HCT116 (cell line): ENCODE measurements at regions not wholly inside any gene's neighbourhood (a gene's known extent, or its start where the extent isn't known, plus 50 kb on each side); places are given as distances from the start of the nearest gene placed in this dataset.

Experiments
- ATAC-seq: fragments of 200-7000 bp; cut with Tn5 transposase; 2 replicates; pipeline ENCODE4 v1.9.1; 2020; ENCODE audit warnings: mild to moderate bottlenecking, moderate library complexity
- BruUV-seq: library from RNA; stranded (reverse); fragments of 400-500 nt; replicated peaks from 2 replicates; lab custom pipeline; 2021; lab: Mats Ljungman, UMichigan
- CTCF ChIA-PET: fragments of 300-600 bp; sonication (Branson Sonifier 250); formaldehyde crosslinking; loops from one replicate; lab custom pipeline; 2021; ENCODE audit warnings: antibody characterized with exemption; lab: Charles Lee
- POLR2A ChIA-PET: fragments of 300-600, 350-600 bp; sonication (Branson Sonifier 250); formaldehyde crosslinking; loops from one replicate; lab custom pipeline; 2021; ENCODE audit warnings: antibody characterized with exemption; lab: Charles Lee
- RAD21 ChIA-PET, 2 experiments: fragments of 300-600 bp; sonication (Branson Sonifier 250); formaldehyde crosslinking; loops; one replicate each; lab custom pipeline; 2023; ENCODE audit warnings: low total read pairs in 2 of 2; ENCODE audit not compliant: uncharacterized antibody in 2 of 2, unreplicated experiment in 2 of 2, low non-redundant PET in 1 of 2; lab: Charles Lee
- DNase-seq: peaks from one replicate; pipeline ENCODE4 v3.0.0-alpha.2; 2010; ENCODE audit warnings: low read depth, low spot score
- H2AFZ ChIP-seq: fragments of 200-600 bp; shearing (Covaris generic), sonication (generic); 2 replicates; pipeline ENCODE4 v1.6.1; 2017; ENCODE audit warnings: low read depth, mixed run types, mixed read lengths, antibody characterized with exemption, low read length; ENCODE audit not compliant: poor library complexity, severe bottlenecking
- H3K27ac ChIP-seq: 2 replicates; pipeline ENCODE4 v1.5.1; 2012; ENCODE audit warnings: low read depth, low read length
- H3K27me3 ChIP-seq: fragments of 200-600 bp; sonication (generic); 2 replicates; pipeline ENCODE4 v1.6.1; 2016; ENCODE audit warnings: mixed run types, low read length, mixed read lengths; ENCODE audit not compliant: insufficient read depth
- H3K36me3 ChIP-seq, 2 experiments: fragments of 200-500 bp in 1 of 2; fragments of 200-600 bp in 1 of 2; sonication (Bioruptor generic) in 1 of 2; sonication (generic) in 1 of 2; 2 replicates each; pipeline versions ENCODE4 v1.5.1 to v1.6.1; 2014 to 2016; ENCODE audit warnings: low read length in 2 of 2, inconsistent platforms in 1 of 2, mixed read lengths in 1 of 2, mixed run types in 1 of 2; ENCODE audit not compliant: insufficient read depth in 2 of 2, control insufficient read depth in 1 of 2
- H3K4me1 ChIP-seq, 2 experiments: fragments of 200-600 bp in 1 of 2; sonication (generic) in 1 of 2; 2 replicates each; pipeline versions ENCODE4 v1.5.1 to v1.6.1; 2012 to 2017; ENCODE audit warnings: low read length in 2 of 2, inconsistent platforms in 1 of 2, mild to moderate bottlenecking in 1 of 2, mixed read lengths in 1 of 2, mixed run types in 1 of 2, moderate library complexity in 1 of 2; ENCODE audit not compliant: insufficient read depth in 2 of 2, control insufficient read depth in 1 of 2
- H3K4me2 ChIP-seq: fragments of 200-600 bp; sonication (generic); 2 replicates; pipeline ENCODE4 v1.6.1; 2017; ENCODE audit warnings: mixed run types, low read length, mixed read lengths
- H3K4me3 ChIP-seq, 2 experiments: fragments of 200-600 bp in 1 of 2; sonication (generic) in 1 of 2; replicated peaks in 1 of 2; 2 replicates each; pipeline ENCODE4 v1.5.1; 2011 to 2016; ENCODE audit warnings: low read length in 2 of 2, control low read depth in 1 of 2, low read depth in 1 of 2, mild to moderate bottlenecking in 1 of 2, mixed read lengths in 1 of 2, mixed run types in 1 of 2
- H3K79me2 ChIP-seq: fragments of 200-600 bp; sonication (generic); 2 replicates; pipeline ENCODE4 v1.6.1; 2017; ENCODE audit warnings: mild to moderate bottlenecking, mixed run types, low read length, moderate library complexity, mixed read lengths; ENCODE audit not compliant: insufficient read depth
- H3K9ac ChIP-seq: fragments of 200-600 bp; sonication (generic); 2 replicates; pipeline ENCODE4 v1.6.1; 2016; ENCODE audit warnings: low read length, mixed read lengths
- H3K9me2 ChIP-seq: fragments of 200-600 bp; sonication (generic), shearing (Covaris generic); 2 replicates; pipeline ENCODE4 v1.6.1; 2017; ENCODE audit warnings: mixed run types, mild to moderate bottlenecking, moderate library complexity; ENCODE audit not compliant: insufficient read depth
- H3K9me3 ChIP-seq, 2 experiments: fragments of 200-500 bp in 1 of 2; fragments of 200-600 bp in 1 of 2; sonication (Bioruptor generic) in 1 of 2; sonication (generic) in 1 of 2; 2 replicates each; pipeline ENCODE4 v1.6.1; 2014 to 2017; ENCODE audit warnings: low read length in 2 of 2, mixed read lengths in 2 of 2, inconsistent platforms in 1 of 2, low read depth in 1 of 2, mild to moderate bottlenecking in 1 of 2, mixed run types in 1 of 2, moderate library complexity in 1 of 2; ENCODE audit not compliant: control insufficient read depth in 1 of 2, insufficient read depth in 1 of 2
- H4K20me1 ChIP-seq: fragments of 200-600 bp; sonication (generic), shearing (Covaris generic); 2 replicates; pipeline ENCODE4 v1.6.1; 2017; ENCODE audit warnings: mixed run types, mild to moderate bottlenecking, moderate library complexity; ENCODE audit not compliant: insufficient read depth
- CEBPB ChIP-seq: IDR thresholded peaks from 2 replicates; pipeline ENCODE4 v1.6.1; 2012; ENCODE audit warnings: low read depth
- EGR1 ChIP-seq: IDR thresholded peaks from 2 replicates; pipeline ENCODE4 v1.6.1; 2012; ENCODE audit warnings: low read depth
- ELF1 ChIP-seq: IDR thresholded peaks from 2 replicates; pipeline ENCODE4 v1.6.1; 2012; ENCODE audit warnings: low read depth, borderline replicate concordance
- EZH2 ChIP-seq: fragments of 200-600 bp; sonication (generic); IDR thresholded peaks from 2 replicates; pipeline ENCODE4 v1.6.1; 2017; ENCODE audit warnings: antibody characterized with exemption, mixed run types
- EZH2phosphoT487 ChIP-seq: fragments of 200-600 bp; IDR thresholded peaks from 2 replicates; pipeline ENCODE4 v1.6.1; 2018; ENCODE audit warnings: antibody characterized with exemption, borderline replicate concordance
- FOSL1 ChIP-seq: IDR thresholded peaks from 2 replicates; pipeline ENCODE4 v1.6.1; 2012; ENCODE audit warnings: low read depth
- POLR2A ChIP-seq: IDR thresholded peaks from 2 replicates; pipeline ENCODE4 v1.7.0; 2011; ENCODE audit warnings: borderline replicate concordance; ENCODE audit not compliant: insufficient read depth, insufficient read length; ENCODE audit errors: extremely low read depth
- POLR2AphosphoS5 ChIP-seq: IDR thresholded peaks from 2 replicates; pipeline ENCODE4 v1.6.1; 2011; ENCODE audit warnings: mild to moderate bottlenecking, low read depth, low read length, moderate library complexity
- RAD21 ChIP-seq: IDR thresholded peaks from 2 replicates; pipeline ENCODE4 v1.6.1; 2012; ENCODE audit warnings: low read depth, mild to moderate bottlenecking
- SIN3A ChIP-seq: IDR thresholded peaks from 2 replicates; pipeline ENCODE4 v1.6.1; 2012; ENCODE audit warnings: low read depth
- SP1 ChIP-seq: IDR thresholded peaks from 2 replicates; pipeline ENCODE4 v1.6.1; 2012; ENCODE audit warnings: low read depth
- SRF ChIP-seq: IDR thresholded peaks from 2 replicates; pipeline ENCODE4 v1.6.1; 2012; ENCODE audit warnings: low read depth
- YY1 ChIP-seq: IDR thresholded peaks from 2 replicates; pipeline ENCODE4 v1.6.1; 2011; ENCODE audit warnings: low read length, low read depth, moderate library complexity, mild to moderate bottlenecking; ENCODE audit not compliant: insufficient replicate concordance; ENCODE audit errors: extremely low read depth
- ZFX ChIP-seq: fragments of 450-650 bp; IDR thresholded peaks from 2 replicates; pipeline ENCODE4 v1.6.1; 2017
- ZNF274 ChIP-seq: fragments of 200-500 bp; sonication (Bioruptor generic); IDR thresholded peaks from 2 replicates; pipeline ENCODE4 v1.6.1; 2014; ENCODE audit warnings: mild to moderate bottlenecking, low read depth, low read length, inconsistent platforms
- intact Hi-C: fragments of 100-400 bp; cut with micrococcal nuclease; formaldehyde crosslinking; loops from 2 replicates; pipeline ENCODE4 v1.10.0; 2022
- TF ChIP-seq, protein P1 (sequence below): IDR thresholded peaks from 2 replicates; pipeline ENCODE4 v1.6.1; 2012
- TF ChIP-seq, protein P2 (sequence below): IDR thresholded peaks from 2 replicates; pipeline ENCODE4 v1.6.1; 2011; ENCODE audit warnings: mild to moderate bottlenecking, low read length, moderate library complexity; ENCODE audit not compliant: insufficient replicate concordance; ENCODE audit errors: extremely low read depth
- TF ChIP-seq, protein P3 (sequence below), 3 experiments: fragments of 200-600 bp in 1 of 3; sonication (generic) in 1 of 3; IDR thresholded peaks in 2 of 3; conservative IDR thresholded peaks in 1 of 3; 2 replicates each; pipeline ENCODE4 v1.5.1; 2012 to 2017; ENCODE audit warnings: low read depth in 2 of 3, low read length in 2 of 3, antibody characterized with exemption in 1 of 3, borderline replicate concordance in 1 of 3, control low read depth in 1 of 3, mild to moderate bottlenecking in 1 of 3, mixed read lengths in 1 of 3, mixed run types in 1 of 3, moderate library complexity in 1 of 3; ENCODE audit not compliant: insufficient read depth in 1 of 3
- TF ChIP-seq, protein P4 (sequence below): IDR thresholded peaks from 2 replicates; pipeline ENCODE4 v1.6.1; 2012; ENCODE audit warnings: low read depth

DNA sequence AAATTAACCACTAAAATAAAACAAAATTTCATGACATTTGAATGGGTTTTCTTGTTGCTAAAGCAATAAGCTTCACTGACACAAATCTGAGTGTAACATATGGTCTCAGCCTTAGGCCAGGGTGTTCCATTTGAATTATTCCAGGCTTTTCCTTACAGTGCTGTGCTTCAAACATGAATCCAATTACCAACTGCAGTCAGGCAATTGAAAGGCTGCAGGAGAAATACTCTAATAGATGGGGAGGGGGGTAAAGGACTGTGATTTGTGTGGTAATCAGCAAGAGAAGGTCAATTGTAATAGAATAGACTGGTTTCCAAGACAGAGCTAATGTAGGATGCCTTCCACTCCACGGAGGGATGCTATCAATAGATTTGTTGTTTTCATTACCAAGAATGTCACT, 466.7 kb downstream of the C3orf38 start (continued):
- TF ChIP-seq YY1 (no peak), SIN3A (no peak), POLR2AphosphoS5 (no peak), ZFX (no peak)
- TF ChIP-seq, protein P1, sequence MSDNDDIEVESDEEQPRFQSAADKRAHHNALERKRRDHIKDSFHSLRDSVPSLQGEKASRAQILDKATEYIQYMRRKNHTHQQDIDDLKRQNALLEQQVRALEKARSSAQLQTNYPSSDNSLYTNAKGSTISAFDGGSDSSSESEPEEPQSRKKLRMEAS = no peak

DNA sequence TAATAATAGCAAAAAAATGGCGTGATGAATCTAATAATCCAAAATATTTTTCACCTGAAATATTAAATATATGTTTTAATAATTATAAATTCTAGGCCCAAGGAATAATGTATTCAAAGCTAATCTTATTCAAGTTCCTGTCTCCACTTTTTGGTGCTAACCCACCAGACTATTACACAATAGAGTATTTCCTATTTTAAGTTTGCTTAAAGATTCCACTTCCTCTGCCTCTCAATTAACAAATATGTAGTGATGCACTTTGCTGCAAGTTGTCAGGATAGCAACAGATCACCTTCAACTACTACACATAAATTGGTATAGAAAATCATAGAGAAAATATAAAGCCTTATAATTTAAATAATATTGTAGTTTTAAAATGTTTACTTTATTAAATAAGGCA, 467.5 kb downstream of the C3orf38 start:
- DNase-seq = no peak
- ChIA-PET CTCF (no interaction called here), POLR2A (no interaction called here)

More for the DNA sequence above, 467.5 kb downstream of the C3orf38 start:
- Histone ChIP-seq H3K4me1 (no peaks in the 10 kb centered on the region), H3K27me3 (no peaks in the 10 kb centered on the region), H4K20me1 (no peaks in the 10 kb centered on the region), H3K36me3 (no peaks in the 10 kb centered on the region), H3K9me2 (no peaks in the 10 kb centered on the region), H3K4me3 (no peak overlapping the region), H3K9me3 (peaks cover 8 to 26% of the 10 kb centered on the region in 2 experiments; a peak in 2 of 4 replicates), H2AFZ (no peak overlapping the region), H3K4me2 (no peak overlapping the region), H3K79me2 (no peaks in the 10 kb centered on the region), H3K9ac (no peak overlapping the region), H3K27ac (no peak overlapping the region)
- no peak for ATAC-seq
- intact Hi-C loops = no loop called here
- RAD21 ChIA-PET = no interaction called here
- no peak for TF ChIP-seq SRF
- no peak for TF ChIP-seq POLR2A
- TF ChIP-seq, protein P2, sequence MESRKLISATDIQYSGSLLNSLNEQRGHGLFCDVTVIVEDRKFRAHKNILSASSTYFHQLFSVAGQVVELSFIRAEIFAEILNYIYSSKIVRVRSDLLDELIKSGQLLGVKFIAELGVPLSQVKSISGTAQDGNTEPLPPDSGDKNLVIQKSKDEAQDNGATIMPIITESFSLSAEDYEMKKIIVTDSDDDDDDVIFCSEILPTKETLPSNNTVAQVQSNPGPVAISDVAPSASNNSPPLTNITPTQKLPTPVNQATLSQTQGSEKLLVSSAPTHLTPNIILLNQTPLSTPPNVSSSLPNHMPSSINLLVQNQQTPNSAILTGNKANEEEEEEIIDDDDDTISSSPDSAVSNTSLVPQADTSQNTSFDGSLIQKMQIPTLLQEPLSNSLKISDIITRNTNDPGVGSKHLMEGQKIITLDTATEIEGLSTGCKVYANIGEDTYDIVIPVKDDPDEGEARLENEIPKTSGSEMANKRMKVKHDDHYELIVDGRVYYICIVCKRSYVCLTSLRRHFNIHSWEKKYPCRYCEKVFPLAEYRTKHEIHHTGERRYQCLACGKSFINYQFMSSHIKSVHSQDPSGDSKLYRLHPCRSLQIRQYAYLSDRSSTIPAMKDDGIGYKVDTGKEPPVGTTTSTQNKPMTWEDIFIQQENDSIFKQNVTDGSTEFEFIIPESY = no peak
- no peak for TF ChIP-seq YY1
- TF ChIP-seq, protein P3, sequence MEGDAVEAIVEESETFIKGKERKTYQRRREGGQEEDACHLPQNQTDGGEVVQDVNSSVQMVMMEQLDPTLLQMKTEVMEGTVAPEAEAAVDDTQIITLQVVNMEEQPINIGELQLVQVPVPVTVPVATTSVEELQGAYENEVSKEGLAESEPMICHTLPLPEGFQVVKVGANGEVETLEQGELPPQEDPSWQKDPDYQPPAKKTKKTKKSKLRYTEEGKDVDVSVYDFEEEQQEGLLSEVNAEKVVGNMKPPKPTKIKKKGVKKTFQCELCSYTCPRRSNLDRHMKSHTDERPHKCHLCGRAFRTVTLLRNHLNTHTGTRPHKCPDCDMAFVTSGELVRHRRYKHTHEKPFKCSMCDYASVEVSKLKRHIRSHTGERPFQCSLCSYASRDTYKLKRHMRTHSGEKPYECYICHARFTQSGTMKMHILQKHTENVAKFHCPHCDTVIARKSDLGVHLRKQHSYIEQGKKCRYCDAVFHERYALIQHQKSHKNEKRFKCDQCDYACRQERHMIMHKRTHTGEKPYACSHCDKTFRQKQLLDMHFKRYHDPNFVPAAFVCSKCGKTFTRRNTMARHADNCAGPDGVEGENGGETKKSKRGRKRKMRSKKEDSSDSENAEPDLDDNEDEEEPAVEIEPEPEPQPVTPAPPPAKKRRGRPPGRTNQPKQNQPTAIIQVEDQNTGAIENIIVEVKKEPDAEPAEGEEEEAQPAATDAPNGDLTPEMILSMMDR (IDR thresholded peaks at IDR 0.05 in 2 of 3, conservative IDR thresholded peaks at IDR 0.05 in 1 of 3; ENCODE audit: borderline replicate concordance in 1 of 3, insufficient read depth in 1 of 3, low read depth in 2 of 3, low read length in 2 of 3) = no peak
- TF ChIP-seq ZNF274 = no peak
- TF ChIP-seq, protein P1 = no peak
- TF ChIP-seq EGR1 = no peak
- TF ChIP-seq, protein P4, sequence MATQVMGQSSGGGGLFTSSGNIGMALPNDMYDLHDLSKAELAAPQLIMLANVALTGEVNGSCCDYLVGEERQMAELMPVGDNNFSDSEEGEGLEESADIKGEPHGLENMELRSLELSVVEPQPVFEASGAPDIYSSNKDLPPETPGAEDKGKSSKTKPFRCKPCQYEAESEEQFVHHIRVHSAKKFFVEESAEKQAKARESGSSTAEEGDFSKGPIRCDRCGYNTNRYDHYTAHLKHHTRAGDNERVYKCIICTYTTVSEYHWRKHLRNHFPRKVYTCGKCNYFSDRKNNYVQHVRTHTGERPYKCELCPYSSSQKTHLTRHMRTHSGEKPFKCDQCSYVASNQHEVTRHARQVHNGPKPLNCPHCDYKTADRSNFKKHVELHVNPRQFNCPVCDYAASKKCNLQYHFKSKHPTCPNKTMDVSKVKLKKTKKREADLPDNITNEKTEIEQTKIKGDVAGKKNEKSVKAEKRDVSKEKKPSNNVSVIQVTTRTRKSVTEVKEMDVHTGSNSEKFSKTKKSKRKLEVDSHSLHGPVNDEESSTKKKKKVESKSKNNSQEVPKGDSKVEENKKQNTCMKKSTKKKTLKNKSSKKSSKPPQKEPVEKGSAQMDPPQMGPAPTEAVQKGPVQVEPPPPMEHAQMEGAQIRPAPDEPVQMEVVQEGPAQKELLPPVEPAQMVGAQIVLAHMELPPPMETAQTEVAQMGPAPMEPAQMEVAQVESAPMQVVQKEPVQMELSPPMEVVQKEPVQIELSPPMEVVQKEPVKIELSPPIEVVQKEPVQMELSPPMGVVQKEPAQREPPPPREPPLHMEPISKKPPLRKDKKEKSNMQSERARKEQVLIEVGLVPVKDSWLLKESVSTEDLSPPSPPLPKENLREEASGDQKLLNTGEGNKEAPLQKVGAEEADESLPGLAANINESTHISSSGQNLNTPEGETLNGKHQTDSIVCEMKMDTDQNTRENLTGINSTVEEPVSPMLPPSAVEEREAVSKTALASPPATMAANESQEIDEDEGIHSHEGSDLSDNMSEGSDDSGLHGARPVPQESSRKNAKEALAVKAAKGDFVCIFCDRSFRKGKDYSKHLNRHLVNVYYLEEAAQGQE = no peak
- no peak for TF ChIP-seq POLR2AphosphoS5
- TF ChIP-seq ELF1 = no peak
- TF ChIP-seq FOSL1 = no peak
- no peak for TF ChIP-seq EZH2phosphoT487
- no peak for TF ChIP-seq EZH2
- no peak for TF ChIP-seq SP1
- TF ChIP-seq RAD21 = no peak
- TF ChIP-seq CEBPB = no peak
- TF ChIP-seq SIN3A = no peak
- no peak for TF ChIP-seq ZFX
- no TSS peak for BruUV-seq
